ENCODE measurements at regions not wholly inside any gene's neighbourhood (a gene's known extent, or its start where the extent isn't known, plus 50 kb on each side); places are given as distances from the start of the nearest gene placed in this dataset.

DNA sequence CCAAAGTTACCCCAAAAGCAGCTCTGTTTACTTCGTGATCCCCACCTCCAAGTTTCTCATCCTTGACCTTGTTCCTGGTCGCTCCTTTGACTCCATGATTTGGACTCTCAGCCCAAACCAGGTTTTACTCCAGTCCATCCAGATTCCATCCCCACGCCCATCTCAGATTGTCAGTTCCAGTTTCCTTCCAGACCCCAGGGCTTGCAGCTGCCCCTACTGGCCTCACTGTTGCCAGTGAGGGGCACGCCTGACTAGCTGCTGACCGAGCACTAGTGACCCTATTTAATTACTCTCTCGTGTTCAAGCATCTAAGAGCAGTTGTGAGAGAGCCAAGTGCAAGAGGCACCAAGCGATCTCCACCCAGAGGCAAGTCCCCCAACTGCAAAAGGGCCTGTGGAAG, 155.1 kb upstream of the FUT8 start:
- Mint-ChIP-seq H3K9me3 (peaks cover 0 to 4% (median 0%) of the 10 kb centered on the region in 5 donors), H3K36me3 (peaks cover 0 to 6% (median 0%) of the 10 kb centered on the region in 3 donors), H3K4me1 (peaks cover 10 to 26% (median 19%) of the 10 kb centered on the region in 3 donors), H3K4me3 (no peak overlapping the region), H3K27me3 (no peaks in the 10 kb centered on the region), H3K27ac (no peak overlapping the region)
- CTCF ChIA-PET, result no interaction called here
- Histone ChIP-seq H3K27me3 (ENCODE audit: insufficient read depth, low read length, poor library complexity, severe bottlenecking) (no peaks in the 10 kb centered on the region), H3K4me3 (ENCODE audit: low read length) (no peak overlapping the region), H3K9me3 (ENCODE audit: low read length) (no peaks in the 10 kb centered on the region), H3K4me1 (ENCODE audit: insufficient read depth, low read length) (peaks cover 7% of the 10 kb centered on the region), H3K27ac (ENCODE audit: low read depth, low read length) (no peak overlapping the region), H3K36me3 (ENCODE audit: insufficient read depth, low read length) (no peaks in the 10 kb centered on the region)
- POLR2A ChIA-PET, result interaction anchor here (0.7 to 0.9 kb wide), 2 partner anchors 154 to 808 kb away, joined by 4 read pairs; no protein-coding TSS in a partner anchor
- no peak for DNase-seq

DNA sequence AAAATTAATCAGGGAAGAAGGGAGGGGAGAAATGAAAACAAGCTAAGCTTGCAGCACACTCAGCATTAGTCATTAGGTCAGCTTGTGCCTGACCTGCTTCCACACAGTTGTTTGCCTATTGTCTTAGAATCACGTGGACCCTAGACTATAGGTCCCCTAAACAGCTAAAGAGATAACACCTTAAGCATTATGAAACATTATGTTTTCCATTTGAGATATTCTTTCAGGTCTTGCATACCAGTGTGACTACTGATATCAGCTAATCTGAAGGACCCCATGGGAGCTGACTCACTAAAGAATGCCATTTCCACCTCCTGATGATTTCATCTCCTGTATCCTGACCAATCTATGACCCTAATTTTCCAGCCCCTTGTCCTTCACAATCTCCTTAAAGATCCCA, 154.1 kb upstream of the FUT8 start:
- ChIA-PET POLR2A (interaction anchor here (0.7 to 0.9 kb wide), 2 partner anchors 153 to 807 kb away, joined by 4 read pairs; no protein-coding TSS in a partner anchor), CTCF (no interaction called here)
- Histone ChIP-seq H3K4me1 (ENCODE audit: insufficient read depth, low read length) (peaks cover 7% of the 10 kb centered on the region), H3K4me3 (ENCODE audit: low read length) (no peak overlapping the region), H3K36me3 (ENCODE audit: insufficient read depth, low read length) (no peaks in the 10 kb centered on the region), H3K9me3 (ENCODE audit: low read length) (no peaks in the 10 kb centered on the region), H3K27ac (ENCODE audit: low read depth, low read length) (no peak overlapping the region), H3K27me3 (ENCODE audit: insufficient read depth, low read length, poor library complexity, severe bottlenecking) (no peaks in the 10 kb centered on the region)
- no peak for DNase-seq
- Mint-ChIP-seq H3K27me3 (peaks cover 0 to 1% of the 10 kb centered on the region in 2 donors), H3K9me3 (peaks cover 0 to 4% (median 0%) of the 10 kb centered on the region in 5 donors), H3K36me3 (peaks cover 0 to 6% (median 0%) of the 10 kb centered on the region in 3 donors), H3K27ac (peak overlapping the region in 1 of 8 donors; percentile 30), H3K4me1 (peaks cover 5 to 16% (median 10%) of the 10 kb centered on the region in 3 donors), H3K4me3 (no peak overlapping the region)

DNA sequence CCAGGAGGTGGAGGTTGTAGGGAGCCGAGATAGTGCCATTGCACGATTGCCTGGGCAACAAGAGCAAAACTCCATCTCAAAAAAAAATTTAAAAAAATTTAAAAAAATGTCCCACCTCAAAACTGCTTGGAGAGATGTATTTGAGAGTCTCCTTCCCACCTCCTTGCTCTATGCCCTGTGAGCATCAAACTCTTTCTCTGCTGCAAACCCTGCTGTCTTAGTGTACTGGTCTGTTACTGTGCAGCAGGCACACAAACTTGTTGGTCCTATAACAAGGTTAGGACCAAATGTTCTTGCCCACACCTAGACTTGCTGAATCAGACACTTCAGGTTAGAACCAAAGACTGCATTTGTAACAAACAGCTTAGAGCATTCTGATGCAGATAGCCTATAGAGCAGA, 153.5 kb upstream of the FUT8 start:
- H3K9me3 Mint-ChIP-seq, result peaks cover 0 to 4% (median 0%) of the 10 kb centered on the region in 5 donors
- Histone ChIP-seq H3K36me3 (ENCODE audit: insufficient read depth, low read length) (no peaks in the 10 kb centered on the region), H3K4me3 (ENCODE audit: low read length) (no peak overlapping the region), H3K27me3 (ENCODE audit: insufficient read depth, low read length, poor library complexity, severe bottlenecking) (no peaks in the 10 kb centered on the region), H3K4me1 (ENCODE audit: insufficient read depth, low read length) (peaks cover 7% of the 10 kb centered on the region), H3K27ac (ENCODE audit: low read depth, low read length) (no peak overlapping the region), H3K9me3 (ENCODE audit: low read length) (no peaks in the 10 kb centered on the region)
- H3K27me3 Mint-ChIP-seq, result peaks cover 0 to 1% of the 10 kb centered on the region in 2 donors
- H3K36me3 Mint-ChIP-seq, result peaks cover 0 to 6% (median 0%) of the 10 kb centered on the region in 3 donors
- peaks cover 5 to 15% (median 10%) of the 10 kb centered on the region in 3 donors for H3K4me1 Mint-ChIP-seq
- H3K4me3 Mint-ChIP-seq, result no peak overlapping the region
- CTCF ChIA-PET, result no interaction called here
- POLR2A ChIA-PET, result no interaction called here
- no peak for DNase-seq
- no peak overlapping the region for H3K27ac Mint-ChIP-seq

DNA sequence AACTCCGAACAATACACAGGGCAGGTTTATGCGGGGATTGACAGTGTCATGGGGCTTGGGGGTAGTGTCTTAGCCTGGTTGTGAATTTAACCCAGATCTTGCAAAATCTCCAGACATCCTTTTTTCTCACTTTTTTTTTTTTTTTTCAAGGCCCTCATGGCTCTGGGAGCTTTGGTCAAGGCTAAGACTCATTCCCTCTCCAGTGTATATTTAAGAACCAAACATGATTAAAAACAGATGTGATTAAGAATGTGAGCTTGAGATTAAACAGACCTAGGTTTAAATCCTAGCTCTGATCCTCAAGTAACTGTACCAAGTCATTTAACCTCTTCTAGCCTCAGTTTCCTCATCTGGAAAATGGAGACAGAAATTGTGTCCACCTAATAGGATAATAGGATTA, 151.7 kb upstream of the FUT8 start:
- Histone ChIP-seq H3K27ac (ENCODE audit: low read depth, low read length) (no peak overlapping the region), H3K27me3 (ENCODE audit: insufficient read depth, low read length, poor library complexity, severe bottlenecking) (no peaks in the 10 kb centered on the region), H3K4me1 (ENCODE audit: insufficient read depth, low read length) (peaks cover 3% of the 10 kb centered on the region), H3K36me3 (ENCODE audit: insufficient read depth, low read length) (no peaks in the 10 kb centered on the region), H3K4me3 (ENCODE audit: low read length) (no peak overlapping the region), H3K9me3 (ENCODE audit: low read length) (no peaks in the 10 kb centered on the region)
- peaks cover 0 to 6% (median 0%) of the 10 kb centered on the region in 3 donors for H3K36me3 Mint-ChIP-seq
- H3K27me3 Mint-ChIP-seq, result peaks cover 0 to 1% of the 10 kb centered on the region in 2 donors
- H3K4me1 Mint-ChIP-seq, result peaks cover 5 to 6% (median 6%) of the 10 kb centered on the region in 3 donors
- H3K4me3 Mint-ChIP-seq, result no peak overlapping the region
- ChIA-PET CTCF (no interaction called here), POLR2A (interaction anchor here (0.6 kb wide), 2 partner anchors 19 to 166 kb away, joined by 5 read pairs; no protein-coding TSS in a partner anchor)
- DNase-seq, result no peak
- no peak overlapping the region for H3K27ac Mint-ChIP-seq
- peaks cover 0 to 4% (median 0%) of the 10 kb centered on the region in 5 donors for H3K9me3 Mint-ChIP-seq

DNA sequence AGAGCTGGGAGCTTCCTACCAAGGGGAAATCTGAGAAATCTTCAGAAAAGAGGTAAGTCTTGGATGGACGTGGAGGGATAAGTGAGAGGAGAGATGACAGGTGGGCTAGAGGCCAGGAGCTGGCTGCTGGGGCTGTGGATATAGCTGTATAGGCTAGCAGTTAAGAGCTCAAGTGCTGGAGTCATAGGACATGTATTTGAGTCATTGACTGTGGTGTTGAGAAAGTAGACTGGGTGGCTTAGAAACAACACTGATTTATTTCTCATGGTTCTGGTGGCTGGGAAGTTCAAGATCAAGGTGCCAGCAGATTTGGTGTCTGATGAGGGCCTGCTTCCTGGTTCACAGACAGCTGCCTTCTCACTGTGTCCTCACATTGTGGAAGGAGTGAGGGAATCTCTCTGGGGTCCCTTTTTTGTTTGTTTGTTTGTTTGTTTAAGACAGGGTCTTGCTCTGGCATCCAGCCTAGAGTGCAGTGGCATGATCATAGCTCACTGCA, 151.1 kb upstream of the FUT8 start:
- H3K4me3 ChIP-seq (ENCODE audit: low read length), result no peak overlapping the region
- H3K4me3 Mint-ChIP-seq, result no peak overlapping the region
- H3K36me3 Mint-ChIP-seq, result peaks cover 0 to 6% (median 0%) of the 10 kb centered on the region in 3 donors
- no peak overlapping the region for H3K27ac ChIP-seq (ENCODE audit: low read depth, low read length)
- CTCF ChIA-PET, result interaction anchor here (0.6 kb wide), 1 partner anchor 826 kb away, joined by 3 read pairs; no protein-coding TSS in a partner anchor
- no peaks in the 10 kb centered on the region for H3K36me3 ChIP-seq (ENCODE audit: insufficient read depth, low read length)
- no peak for DNase-seq
- peaks cover 0 to 3% (median 0%) of the 10 kb centered on the region in 3 donors for H3K4me1 Mint-ChIP-seq
- no peaks in the 10 kb centered on the region for H3K9me3 ChIP-seq (ENCODE audit: low read length)
- no peaks in the 10 kb centered on the region for H3K4me1 ChIP-seq (ENCODE audit: insufficient read depth, low read length)
- H3K27me3 ChIP-seq (ENCODE audit: insufficient read depth, low read length, poor library complexity, severe bottlenecking), result no peaks in the 10 kb centered on the region
- H3K9me3 Mint-ChIP-seq, result peaks cover 0 to 4% (median 0%) of the 10 kb centered on the region in 5 donors
- H3K27me3 Mint-ChIP-seq, result peaks cover 0 to 1% of the 10 kb centered on the region in 2 donors
- POLR2A ChIA-PET, result interaction anchor here (0.6 kb wide), 1 partner anchor 165 kb away, joined by 5 read pairs; no protein-coding TSS in a partner anchor
- no peak overlapping the region for H3K27ac Mint-ChIP-seq

DNA sequence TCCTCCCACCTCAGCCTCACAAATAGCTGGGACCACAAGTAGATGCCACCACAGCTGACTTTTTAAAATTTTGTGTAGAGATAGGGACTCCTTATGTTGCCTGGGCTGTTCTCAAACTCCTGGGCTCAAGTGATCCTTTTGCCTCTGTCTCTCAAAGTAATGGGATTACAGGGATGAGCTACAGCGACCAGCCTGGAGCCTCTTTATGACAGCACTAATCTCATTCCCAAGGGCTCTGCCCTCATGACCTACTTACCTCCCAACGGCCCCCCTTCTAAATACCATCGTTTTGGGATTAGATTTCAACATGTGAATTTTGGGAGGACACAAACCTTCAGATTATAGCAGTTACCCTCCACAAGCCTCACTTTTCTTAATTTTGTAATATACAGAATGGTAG, 150.6 kb upstream of the FUT8 start:
- no peak for DNase-seq
- Histone ChIP-seq H3K36me3 (ENCODE audit: insufficient read depth, low read length) (no peaks in the 10 kb centered on the region), H3K9me3 (ENCODE audit: low read length) (no peaks in the 10 kb centered on the region), H3K4me3 (ENCODE audit: low read length) (no peak overlapping the region), H3K27ac (ENCODE audit: low read depth, low read length) (no peak overlapping the region), H3K27me3 (ENCODE audit: insufficient read depth, low read length, poor library complexity, severe bottlenecking) (no peaks in the 10 kb centered on the region), H3K4me1 (ENCODE audit: insufficient read depth, low read length) (no peaks in the 10 kb centered on the region)
- POLR2A ChIA-PET, result no interaction called here
- Mint-ChIP-seq H3K36me3 (peaks cover 0 to 6% (median 0%) of the 10 kb centered on the region in 3 donors), H3K4me3 (no peak overlapping the region), H3K9me3 (peaks cover 0 to 4% (median 0%) of the 10 kb centered on the region in 5 donors), H3K27ac (no peak overlapping the region), H3K27me3 (peaks cover 0 to 2% of the 10 kb centered on the region in 2 donors), H3K4me1 (peaks cover 0 to 3% (median 0%) of the 10 kb centered on the region in 3 donors)
- CTCF ChIA-PET, result interaction anchor here (0.6 kb wide), 1 partner anchor 825 kb away, joined by 3 read pairs; no protein-coding TSS in a partner anchor

DNA sequence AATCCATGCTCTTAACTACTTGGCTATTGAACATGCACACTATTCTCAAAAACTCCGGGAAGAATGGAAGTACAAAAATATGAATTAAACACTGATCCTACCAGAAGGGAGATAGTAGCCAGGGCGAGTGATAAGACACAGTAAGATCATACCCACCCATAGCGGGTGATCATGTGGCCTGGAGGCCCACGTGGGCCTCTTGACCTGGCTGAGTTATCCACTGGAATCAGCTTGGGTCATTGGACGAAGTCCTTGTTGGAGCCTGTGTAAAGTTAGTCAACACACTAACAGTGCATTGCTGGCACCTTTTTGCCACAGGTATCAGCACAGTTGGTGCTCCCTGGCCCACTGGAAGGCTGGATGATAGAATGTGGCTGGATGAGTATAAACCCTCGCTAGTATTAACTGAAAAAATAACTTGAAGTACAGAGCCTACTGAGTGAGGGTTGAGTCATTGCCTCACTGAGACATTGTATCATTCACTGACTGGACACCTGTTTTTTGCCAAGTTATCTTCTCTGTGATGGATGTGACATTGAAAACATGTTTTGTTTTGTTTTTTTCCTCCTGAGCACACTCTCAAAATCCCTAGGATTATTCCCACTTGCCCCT, 149.2 kb upstream of the FUT8 start:
- Histone ChIP-seq H3K36me3 (ENCODE audit: insufficient read depth, low read length) (no peaks in the 10 kb centered on the region), H3K9me3 (ENCODE audit: low read length) (no peaks in the 10 kb centered on the region), H3K4me1 (ENCODE audit: insufficient read depth, low read length) (no peaks in the 10 kb centered on the region), H3K27ac (ENCODE audit: low read depth, low read length) (no peak overlapping the region), H3K27me3 (ENCODE audit: insufficient read depth, low read length, poor library complexity, severe bottlenecking) (no peaks in the 10 kb centered on the region), H3K4me3 (ENCODE audit: low read length) (no peak overlapping the region)
- ChIA-PET POLR2A (no interaction called here), CTCF (no interaction called here)
- Mint-ChIP-seq H3K4me3 (no peak overlapping the region), H3K27ac (no peak overlapping the region), H3K4me1 (peaks cover 2 to 4% (median 2%) of the 10 kb centered on the region in 3 donors), H3K9me3 (peaks cover 0 to 4% (median 0%) of the 10 kb centered on the region in 5 donors), H3K36me3 (peaks cover 0 to 6% (median 0%) of the 10 kb centered on the region in 3 donors), H3K27me3 (peaks cover 0 to 3% of the 10 kb centered on the region in 2 donors)
- DNase-seq, result no peak

DNA sequence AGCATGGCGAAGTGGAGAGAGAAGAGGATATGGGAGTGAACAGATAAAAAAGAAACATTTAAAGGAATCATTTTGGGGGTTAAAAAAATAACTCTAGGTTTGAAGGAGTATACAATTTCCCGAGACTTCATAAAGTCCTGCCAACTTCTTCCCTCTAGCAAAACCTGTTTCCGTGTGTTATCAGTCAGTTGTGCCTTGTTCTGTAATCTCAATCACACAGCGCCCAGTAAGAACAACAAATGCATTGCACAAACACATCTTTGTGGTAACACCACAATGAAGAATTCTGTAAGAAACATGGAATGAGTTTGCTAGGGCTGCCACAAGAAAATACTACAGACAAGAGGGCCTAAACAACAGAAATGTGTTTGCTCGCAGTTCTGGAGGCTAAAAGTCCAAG, 144.7 kb upstream of the FUT8 start:
- no peak for DNase-seq
- no peaks in the 10 kb centered on the region for H3K9me3 Mint-ChIP-seq
- no peak overlapping the region for H3K27ac Mint-ChIP-seq
- H3K36me3 ChIP-seq (ENCODE audit: insufficient read depth, low read length), result no peaks in the 10 kb centered on the region
- peaks cover 4% of the 10 kb centered on the region for H3K4me1 ChIP-seq (ENCODE audit: insufficient read depth, low read length)
- peaks cover 0 to 3% of the 10 kb centered on the region in 2 donors for H3K27me3 Mint-ChIP-seq
- no peaks in the 10 kb centered on the region for H3K27me3 ChIP-seq (ENCODE audit: insufficient read depth, low read length, poor library complexity, severe bottlenecking)
- H3K27ac ChIP-seq (ENCODE audit: low read depth, low read length), result no peak overlapping the region
- H3K9me3 ChIP-seq (ENCODE audit: low read length), result no peaks in the 10 kb centered on the region
- ChIA-PET POLR2A (no interaction called here), CTCF (interaction anchor here (1.3 kb wide), 1 partner anchor 14 kb away, joined by 3 read pairs; no protein-coding TSS in a partner anchor)
- no peaks in the 10 kb centered on the region for H3K36me3 Mint-ChIP-seq
- peaks cover 6 to 16% (median 9%) of the 10 kb centered on the region in 3 donors for H3K4me1 Mint-ChIP-seq
- no peak overlapping the region for H3K4me3 ChIP-seq (ENCODE audit: low read length)
- no peak overlapping the region for H3K4me3 Mint-ChIP-seq
